H9 (cell line): ENCODE measurements at regions not wholly inside any gene's neighbourhood (a gene's known extent, or its start where the extent isn't known, plus 50 kb on each side); places are given as distances from the start of the nearest gene placed in this dataset.

Source experiments
- DNase-seq: peaks from one replicate; pipeline ENCODE4 v3.0.0-alpha.2; 2017
- H2AFZ ChIP-seq: one replicate; pipeline ENCODE4 v1.6.1; 2013; ENCODE audit warnings: mild to moderate bottlenecking, low read length, control low read depth, moderate library complexity
- H2AK5ac ChIP-seq: 2 replicates; pipeline ENCODE4 v1.6.1; 2013; ENCODE audit warnings: low read length, control low read depth, mixed read lengths; ENCODE audit not compliant: insufficient read length
- H2BK120ac ChIP-seq: one replicate; pipeline ENCODE4 v1.6.1; 2013; ENCODE audit warnings: low read depth, mild to moderate bottlenecking, low read length, control low read depth, inconsistent platforms; ENCODE audit not compliant: poor library complexity, severe bottlenecking
- H2BK12ac ChIP-seq: 2 replicates; pipeline ENCODE4 v1.6.1; 2013; ENCODE audit warnings: low read length, control low read depth, mixed read lengths, low read depth; ENCODE audit not compliant: insufficient read length
- H2BK15ac ChIP-seq: 2 replicates; pipeline ENCODE4 v1.6.1; 2013; ENCODE audit warnings: low read depth, low read length, control low read depth
- H2BK20ac ChIP-seq: one replicate; pipeline ENCODE4 v1.6.1; 2013; ENCODE audit warnings: low read depth, mild to moderate bottlenecking, low read length, control low read depth, inconsistent platforms; ENCODE audit not compliant: poor library complexity, severe bottlenecking
- H2BK5ac ChIP-seq: 2 replicates; pipeline ENCODE4 v1.6.1; 2013; ENCODE audit warnings: low read length, control low read depth, mixed read lengths; ENCODE audit not compliant: insufficient read length
- H3K14ac ChIP-seq: 2 replicates; pipeline ENCODE4 v1.6.1; 2013; ENCODE audit warnings: low read length, control low read depth; ENCODE audit not compliant: insufficient read depth
- H3K18ac ChIP-seq: 2 replicates; pipeline ENCODE4 v1.6.1; 2013; ENCODE audit warnings: low read depth, mild to moderate bottlenecking, mixed read lengths, low read length, control low read depth; ENCODE audit not compliant: insufficient read length
- H3K23ac ChIP-seq: 2 replicates; pipeline ENCODE4 v1.6.1; 2013; ENCODE audit warnings: low read length, control low read depth, mixed read lengths, low read depth; ENCODE audit not compliant: insufficient read length
- H3K23me2 ChIP-seq: 2 replicates; pipeline ENCODE4 v1.6.1; 2013; ENCODE audit warnings: low read depth, mild to moderate bottlenecking, mixed read lengths, low read length, control low read depth; ENCODE audit not compliant: insufficient read length, poor library complexity, severe bottlenecking
- H3K27ac ChIP-seq: 2 replicates; pipeline ENCODE4 v1.5.1; 2013; ENCODE audit warnings: low read length, control low read depth, mixed read lengths, low read depth; ENCODE audit not compliant: insufficient read length
- H3K27me3 ChIP-seq: 2 replicates; pipeline ENCODE4 v1.6.1; 2013; ENCODE audit warnings: low read length, control low read depth, inconsistent platforms; ENCODE audit not compliant: insufficient read depth
- H3K4ac ChIP-seq: 2 replicates; pipeline ENCODE4 v1.6.1; 2013; ENCODE audit warnings: low read depth, mild to moderate bottlenecking, control low read depth, inconsistent platforms, low read length, moderate library complexity
- H3K4me1 ChIP-seq: 2 replicates; pipeline ENCODE4 v1.6.1; 2013; ENCODE audit warnings: low read length, control low read depth, inconsistent platforms; ENCODE audit not compliant: insufficient read depth
- H3K4me2 ChIP-seq: 2 replicates; pipeline ENCODE4 v1.6.1; 2013; ENCODE audit warnings: low read length, control low read depth, mixed read lengths; ENCODE audit not compliant: insufficient read length, insufficient read depth
- H3K56ac ChIP-seq: 2 replicates; pipeline ENCODE4 v1.6.1; 2013; ENCODE audit warnings: low read depth, mild to moderate bottlenecking, mixed read lengths, low read length, control low read depth; ENCODE audit not compliant: insufficient read length
- H3K79me1 ChIP-seq: 2 replicates; pipeline ENCODE4 v1.6.1; 2013; ENCODE audit warnings: low read depth, mild to moderate bottlenecking, moderate library complexity, low read length, control low read depth, inconsistent platforms; ENCODE audit not compliant: insufficient read depth, poor library complexity, severe bottlenecking
- H3K79me2 ChIP-seq: 2 replicates; pipeline ENCODE4 v1.6.1; 2013; ENCODE audit warnings: low read length, control low read depth, inconsistent platforms; ENCODE audit not compliant: insufficient read depth
- H3K9ac ChIP-seq: 2 replicates; pipeline ENCODE4 v1.6.1; 2013; ENCODE audit warnings: low read length, control low read depth, mixed read lengths; ENCODE audit not compliant: insufficient read length; ENCODE audit errors: extremely low read depth
- H3K9me3 ChIP-seq: one replicate; pipeline ENCODE4 v1.6.1; 2013; ENCODE audit warnings: low read depth, low read length, inconsistent platforms; ENCODE audit not compliant: control insufficient read depth
- H3T11ph ChIP-seq: one replicate; pipeline ENCODE4 v1.6.1; 2013; ENCODE audit warnings: mild to moderate bottlenecking, low read length, control low read depth, inconsistent platforms
- H4K20me1 ChIP-seq: one replicate; pipeline ENCODE4 v1.6.1; 2013; ENCODE audit not compliant: control insufficient read depth, insufficient read length, insufficient read depth
- H4K5ac ChIP-seq: 2 replicates; pipeline ENCODE4 v1.6.1; 2013; ENCODE audit warnings: low read depth, mild to moderate bottlenecking, mixed read lengths, low read length, control low read depth; ENCODE audit not compliant: insufficient read length
- H4K8ac ChIP-seq: replicated peaks from 2 replicates; pipeline ENCODE4 v1.6.1; 2013; ENCODE audit warnings: low read length, control low read depth, mixed read lengths, low read depth; ENCODE audit not compliant: insufficient read length
- H4K91ac ChIP-seq: 2 replicates; pipeline ENCODE4 v1.6.1; 2013; ENCODE audit warnings: low read depth, mild to moderate bottlenecking, moderate library complexity, mixed read lengths, low read length, control low read depth; ENCODE audit not compliant: insufficient read length
- H3K27ac Mint-ChIP-seq, 3 experiments: 2 replicates in 2 of 3; 3 replicates in 1 of 3; pipeline ENCODE4 v1.8.0; 2020 to 2021; ENCODE audit warnings: mixed read lengths in 3 of 3, mild to moderate bottlenecking in 1 of 3, moderate library complexity in 1 of 3
- H3K27me3 Mint-ChIP-seq: 2 replicates; pipeline ENCODE4 v1.8.0; 2021; ENCODE audit warnings: low read depth, mild to moderate bottlenecking, moderate library complexity, mixed read lengths
- H3K36me3 Mint-ChIP-seq, 3 experiments: 2 replicates in 2 of 3; 3 replicates in 1 of 3; pipeline ENCODE4 v1.8.0; 2020 to 2021; ENCODE audit warnings: low read depth in 3 of 3, mixed read lengths in 3 of 3; ENCODE audit not compliant: insufficient read depth in 1 of 3
- H3K4me1 Mint-ChIP-seq, 2 experiments: 2 replicates each; pipeline ENCODE4 v1.8.0; 2020; ENCODE audit warnings: mixed read lengths in 2 of 2
- H3K4me3 Mint-ChIP-seq, 2 experiments: 2 replicates in 1 of 2; 3 replicates in 1 of 2; pipeline ENCODE4 v1.8.0; 2020 to 2021; ENCODE audit warnings: mild to moderate bottlenecking in 2 of 2, mixed read lengths in 2 of 2, moderate library complexity in 1 of 2
- H3K9me3 Mint-ChIP-seq, 2 experiments: 2 replicates in 1 of 2; 3 replicates in 1 of 2; pipeline ENCODE4 v1.8.0; 2020; ENCODE audit warnings: mild to moderate bottlenecking in 2 of 2, mixed read lengths in 2 of 2, moderate library complexity in 1 of 2
- CTCF ChIP-seq: fragments of 200-600 bp; sonication (generic); conservative IDR thresholded peaks from 3 replicates; pipeline ENCODE4 v1.8.0; 2021; ENCODE audit warnings: antibody characterized with exemption, mild to moderate bottlenecking
- WGBS: extraction: QIAGEN DNeasy Blood & Tissue Kit; methylation state at CpG from one replicate; pipeline ENCODE4 v1.1.7; 2013; ENCODE audit warnings: missing lambda C conversion rate, low lambda C conversion rate, mixed read lengths; ENCODE audit not compliant: insufficient read length; ENCODE audit errors: extremely low coverage; 5-methylcytosine and 5-hydroxymethylcytosine counted together

DNA sequence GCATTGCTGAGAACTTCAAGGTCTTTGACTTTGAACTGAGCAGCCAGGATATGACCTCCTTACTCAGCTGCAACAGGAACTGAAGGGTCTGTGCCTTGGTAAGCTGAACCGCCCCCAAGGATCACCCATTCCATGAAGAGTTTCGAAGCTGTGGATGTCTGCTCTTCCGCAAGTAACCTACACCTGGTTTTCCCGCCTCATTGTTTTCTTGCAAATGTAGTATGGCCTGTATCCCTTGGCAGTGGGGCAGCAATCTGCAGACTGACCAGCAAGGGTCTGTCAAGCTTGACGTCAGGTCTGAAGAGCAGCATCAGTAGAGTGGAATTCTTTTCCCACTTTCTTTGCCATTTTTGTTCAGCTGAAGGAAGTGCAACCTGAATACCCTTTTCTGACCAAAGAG, 62.6 kb upstream of the RAB12 start:
- Histone ChIP-seq H3K4me2 (no peak overlapping the region), H2BK120ac (no peak overlapping the region), H2BK15ac (no peak overlapping the region), H2AFZ (no peak overlapping the region), H3K56ac (no peak overlapping the region), H4K5ac (no peak overlapping the region), H3T11ph (no peak overlapping the region), H3K9me3 (no peaks in the 10 kb centered on the region), H2AK5ac (no peak overlapping the region), H2BK5ac (no peak overlapping the region), H2BK12ac (no peak overlapping the region), H3K4me1 (no peaks in the 10 kb centered on the region; the same call in 1 of the 2 replicates), H3K14ac (no peak overlapping the region), H3K23me2 (no peaks in the 10 kb centered on the region), H3K79me1 (no peaks in the 10 kb centered on the region), H3K27me3 (no peaks in the 10 kb centered on the region), H3K23ac (no peak overlapping the region), H3K18ac (no peak overlapping the region), H3K79me2 (no peaks in the 10 kb centered on the region), H4K20me1 (no peaks in the 10 kb centered on the region), H2BK20ac (no peak overlapping the region), H3K4ac (no peak overlapping the region), H3K27ac (no peak overlapping the region), H4K91ac (no peak overlapping the region), H4K8ac (no peak overlapping the region), H3K9ac (no peak overlapping the region)
- Mint-ChIP-seq H3K27ac (no peak overlapping the region), H3K36me3 (no peaks in the 10 kb centered on the region; a peak in 2 of 7 replicates), H3K4me3 (no peak overlapping the region), H3K27me3 (no peaks in the 10 kb centered on the region), H3K9me3 (peaks cover 0 to 2% of the 10 kb centered on the region in 2 experiments; a peak in 2 of 5 replicates), H3K4me1 (peaks cover 8 to 10% of the 10 kb centered on the region in 2 experiments)
- no CpG with 5 or more reads among the region's 5 CpGs for WGBS
- no peak for DNase-seq
- no peak for TF ChIP-seq CTCF
